DOHH2 (cell line): ENCODE measurements at regions not wholly inside any gene's neighbourhood (a gene's known extent, or its start where the extent isn't known, plus 50 kb on each side); places are given as distances from the start of the nearest gene placed in this dataset.

Source experiments
- CTCF ChIP-seq: fragments of 200-600 bp; sonication (generic); IDR thresholded peaks from one replicate; pipeline ENCODE4 v1.5.1; 2014; ENCODE audit warnings: antibody characterized with exemption, mild to moderate bottlenecking, low read depth, low read length; ENCODE audit not compliant: poor library complexity, severe bottlenecking
- EZH2phosphoT487 ChIP-seq: fragments of 200-600 bp; sonication (generic); IDR thresholded peaks from 2 replicates; pipeline ENCODE4 v1.6.1; 2017; ENCODE audit warnings: borderline replicate concordance, mild to moderate bottlenecking, antibody characterized with exemption, low read length, moderate library complexity, mixed read lengths

- TF ChIP-seq CTCF: no peak
- no peak for TF ChIP-seq EZH2phosphoT487
Observed at GRCh38 chr7:33674804-33675411, 230.4 kb upstream of the BMPER start.
